ENCODE measurements at regions not wholly inside any gene's neighbourhood (a gene's known extent, or its start where the extent isn't known, plus 50 kb on each side); places are given as distances from the start of the nearest gene placed in this dataset.
"Not testable (repeated sequence)": the region's sequence is repeated elsewhere in the genome, so short reads cannot be mapped to it uniquely, and the experiment has no call there.

GRCh38 chr18:4549164-4549872, 94.2 kb upstream of the DLGAP1 start:
- no peak overlapping the region for H3K4me3 ChIP-seq (ENCODE audit: low read depth, low read length)
- no peak for DNase-seq (ENCODE audit: low read depth)
- TF ChIP-seq, protein P1, sequence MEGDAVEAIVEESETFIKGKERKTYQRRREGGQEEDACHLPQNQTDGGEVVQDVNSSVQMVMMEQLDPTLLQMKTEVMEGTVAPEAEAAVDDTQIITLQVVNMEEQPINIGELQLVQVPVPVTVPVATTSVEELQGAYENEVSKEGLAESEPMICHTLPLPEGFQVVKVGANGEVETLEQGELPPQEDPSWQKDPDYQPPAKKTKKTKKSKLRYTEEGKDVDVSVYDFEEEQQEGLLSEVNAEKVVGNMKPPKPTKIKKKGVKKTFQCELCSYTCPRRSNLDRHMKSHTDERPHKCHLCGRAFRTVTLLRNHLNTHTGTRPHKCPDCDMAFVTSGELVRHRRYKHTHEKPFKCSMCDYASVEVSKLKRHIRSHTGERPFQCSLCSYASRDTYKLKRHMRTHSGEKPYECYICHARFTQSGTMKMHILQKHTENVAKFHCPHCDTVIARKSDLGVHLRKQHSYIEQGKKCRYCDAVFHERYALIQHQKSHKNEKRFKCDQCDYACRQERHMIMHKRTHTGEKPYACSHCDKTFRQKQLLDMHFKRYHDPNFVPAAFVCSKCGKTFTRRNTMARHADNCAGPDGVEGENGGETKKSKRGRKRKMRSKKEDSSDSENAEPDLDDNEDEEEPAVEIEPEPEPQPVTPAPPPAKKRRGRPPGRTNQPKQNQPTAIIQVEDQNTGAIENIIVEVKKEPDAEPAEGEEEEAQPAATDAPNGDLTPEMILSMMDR (IDR thresholded peaks at IDR 0.05; ENCODE audit: insufficient read depth, low read depth, low read length, missing control alignments): no peak

DNA sequence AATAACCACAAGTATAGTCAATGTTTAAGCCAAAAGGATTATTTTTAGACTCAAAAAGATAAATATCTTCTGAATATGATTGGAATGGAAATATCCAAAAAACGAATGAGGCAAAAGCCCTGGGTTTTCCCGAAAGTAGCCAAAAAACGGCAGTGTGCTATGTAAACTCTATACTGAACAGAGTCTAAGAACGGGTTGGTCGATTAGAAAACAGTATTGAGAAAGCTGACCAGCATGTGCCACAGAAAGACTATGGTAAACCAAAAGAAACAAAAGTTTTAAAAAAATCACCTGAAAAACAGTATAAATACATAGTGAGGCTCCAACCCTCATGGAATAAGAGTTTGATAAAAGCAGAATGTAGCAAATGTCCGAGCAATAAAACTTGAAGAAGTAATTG, 92.0 kb upstream of the DLGAP1 start:
- TF ChIP-seq, protein P1 (IDR thresholded peaks at IDR 0.05; ENCODE audit: insufficient read depth, low read depth, low read length, missing control alignments): no peak
- DNase-seq (ENCODE audit: low read depth): no peak
- no peak overlapping the region for H3K4me3 ChIP-seq (ENCODE audit: low read depth, low read length)

DNA sequence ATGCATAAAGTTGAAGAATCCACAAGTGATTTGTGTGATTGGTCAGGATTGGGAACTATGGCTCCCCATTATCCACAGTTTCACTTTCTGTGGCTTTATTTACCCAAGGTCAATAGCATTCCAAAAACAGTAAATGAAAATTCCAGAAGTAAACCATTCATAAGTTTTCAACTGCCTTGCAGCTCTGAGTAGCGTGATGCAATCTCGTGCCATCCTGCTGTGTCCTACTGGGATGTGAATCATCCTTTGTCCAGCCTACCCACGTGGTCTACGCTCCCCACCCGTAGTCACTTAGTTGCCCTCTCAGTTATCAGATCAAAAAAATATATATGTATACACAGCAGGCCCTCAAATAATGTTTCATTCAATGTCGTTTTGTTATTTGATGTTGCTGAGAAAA, 89.0 kb upstream of the DLGAP1 start:
- H3K4me3 ChIP-seq (ENCODE audit: low read depth, low read length): no peak overlapping the region
- TF ChIP-seq, protein P1 (IDR thresholded peaks at IDR 0.05; ENCODE audit: insufficient read depth, low read depth, low read length, missing control alignments): no peak
- no peak for DNase-seq (ENCODE audit: low read depth)

GRCh38 chr18:4543711-4544110, 88.6 kb upstream of the DLGAP1 start:
- TF ChIP-seq, protein P1 (IDR thresholded peaks at IDR 0.05; ENCODE audit: insufficient read depth, low read depth, low read length, missing control alignments): no peak
- DNase-seq (ENCODE audit: low read depth): no peak
- H3K4me3 ChIP-seq (ENCODE audit: low read depth, low read length): no peak overlapping the region

DNA sequence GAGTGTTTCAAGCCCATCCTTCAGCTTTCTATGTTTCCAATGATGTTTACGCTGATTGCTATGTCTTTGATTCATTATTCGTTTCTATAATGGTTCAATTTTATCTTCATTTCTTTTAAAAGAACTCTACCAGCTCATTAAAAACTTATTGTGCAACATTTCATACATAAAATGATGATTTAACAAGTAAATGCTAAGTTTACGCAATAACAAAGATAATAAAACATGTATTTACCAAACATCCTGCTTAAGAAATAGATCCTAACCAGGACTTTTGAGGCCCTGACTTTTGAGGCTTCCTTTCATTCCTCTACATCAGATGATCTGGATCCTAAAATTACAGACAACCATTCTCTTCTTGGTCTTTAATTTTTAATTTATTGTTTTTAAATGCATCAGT, 86.5 kb upstream of the DLGAP1 start:
- TF ChIP-seq, protein P1 (IDR thresholded peaks at IDR 0.05; ENCODE audit: insufficient read depth, low read depth, low read length, missing control alignments): no peak
- DNase-seq (ENCODE audit: low read depth): no peak
- no peak overlapping the region for H3K4me3 ChIP-seq (ENCODE audit: low read depth, low read length)

- DNase-seq (ENCODE audit: low read depth): no peak
- TF ChIP-seq, protein P1 (IDR thresholded peaks at IDR 0.05; ENCODE audit: insufficient read depth, low read depth, low read length, missing control alignments): no peak
- no peak overlapping the region for H3K4me3 ChIP-seq (ENCODE audit: low read depth, low read length)
Measured at GRCh38 chr18:4536447-4536846, 81.3 kb upstream of the DLGAP1 start.

GRCh38 chr18:4528405-4528804, 73.3 kb upstream of the DLGAP1 start:
- TF ChIP-seq, protein P1 (IDR thresholded peaks at IDR 0.05; ENCODE audit: insufficient read depth, low read depth, low read length, missing control alignments): no peak
- no peak overlapping the region for H3K4me3 ChIP-seq (ENCODE audit: low read depth, low read length)
- no peak for DNase-seq (ENCODE audit: low read depth)

DNA sequence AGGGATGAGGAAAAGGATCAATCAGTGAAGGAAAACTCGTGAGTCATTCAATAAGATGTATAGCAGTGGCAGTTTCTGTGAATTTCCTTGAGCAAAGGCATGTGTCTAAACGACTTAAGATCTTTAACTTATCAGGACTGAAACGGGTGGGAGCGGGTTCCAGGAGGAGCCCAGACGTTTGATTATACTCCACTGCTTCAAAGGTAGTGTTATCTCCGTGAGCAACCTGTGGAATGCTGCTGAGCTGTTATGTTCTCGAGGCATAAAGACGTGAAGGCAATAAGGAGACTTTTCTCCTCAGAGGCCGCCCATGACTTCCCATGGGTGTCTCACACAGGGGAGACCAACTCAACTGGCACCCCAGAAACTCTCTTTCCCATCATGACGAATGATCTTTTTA, 72.7 kb upstream of the DLGAP1 start:
- H3K4me3 ChIP-seq (ENCODE audit: low read depth, low read length); DNase-seq (ENCODE audit: low read depth): not testable (repeated sequence)
